Hepatocyte (in vitro differentiated cells): ENCODE measurements at regions not wholly inside any gene's neighbourhood (a gene's known extent, or its start where the extent isn't known, plus 50 kb on each side); places are given as distances from the start of the nearest gene placed in this dataset.
"Not testable (repeated sequence)": the region's sequence is repeated elsewhere in the genome, so short reads cannot be mapped to it uniquely, and the experiment has no call there.

Source experiments
- DNase-seq: peaks from one replicate; pipeline ENCODE4 v3.0.0-alpha.2; 2016; ENCODE audit warnings: low spot score
- H2AFZ ChIP-seq: fragments of 200-600 bp; sonication (generic); 2 replicates; pipeline ENCODE4 v1.6.0; 2016; ENCODE audit warnings: antibody characterized with exemption, mild to moderate bottlenecking
- H3K27ac ChIP-seq: fragments of 200-600 bp; sonication (generic); 2 replicates; pipeline ENCODE4 v1.5.1; 2016; ENCODE audit warnings: mild to moderate bottlenecking
- H3K27me3 ChIP-seq: fragments of 200-600 bp; sonication (generic); 2 replicates; pipeline ENCODE4 v1.6.1; 2016
- H3K36me3 ChIP-seq: fragments of 200-600 bp; sonication (generic); replicated peaks from 2 replicates; pipeline ENCODE4 v1.5.1; 2016; ENCODE audit warnings: low read depth; ENCODE audit not compliant: insufficient read depth
- H3K4me1 ChIP-seq: fragments of 200-600 bp; sonication (generic); 2 replicates; pipeline ENCODE4 v1.5.1; 2016; ENCODE audit warnings: mild to moderate bottlenecking, moderate library complexity; ENCODE audit not compliant: insufficient read depth
- H3K4me2 ChIP-seq: fragments of 200-600 bp; sonication (generic); 2 replicates; pipeline ENCODE4 v1.6.0; 2016
- H3K4me3 ChIP-seq: fragments of 200-600 bp; sonication (generic); 2 replicates; pipeline ENCODE4 v1.5.1; 2016; ENCODE audit warnings: mild to moderate bottlenecking
- H3K79me2 ChIP-seq: fragments of 200-600 bp; sonication (generic); 2 replicates; pipeline ENCODE4 v1.6.0; 2017; ENCODE audit warnings: mild to moderate bottlenecking
- H3K9me2 ChIP-seq: fragments of 200-600 bp; sonication (generic); replicated peaks from 2 replicates; pipeline ENCODE4 v1.6.0; 2017; ENCODE audit warnings: mild to moderate bottlenecking; ENCODE audit not compliant: insufficient read depth
- H3K9me3 ChIP-seq: fragments of 200-600 bp; sonication (generic); 2 replicates; pipeline ENCODE4 v1.5.1; 2016; ENCODE audit warnings: low read depth, mild to moderate bottlenecking
- H4K20me1 ChIP-seq: fragments of 200-600 bp; sonication (generic); 2 replicates; pipeline ENCODE4 v1.6.0; 2016; ENCODE audit warnings: mild to moderate bottlenecking; ENCODE audit not compliant: insufficient read depth, poor library complexity, severe bottlenecking
- CTCF ChIP-seq: fragments of 200-600 bp; sonication (generic); IDR thresholded peaks from 2 replicates; pipeline ENCODE4 v1.5.1; 2016; ENCODE audit warnings: antibody characterized with exemption, mild to moderate bottlenecking; ENCODE audit not compliant: poor library complexity
- EZH2 ChIP-seq: fragments of 200-600 bp; sonication (generic); IDR thresholded peaks from 2 replicates; pipeline ENCODE4 v1.6.1; 2016; ENCODE audit warnings: antibody characterized with exemption, mild to moderate bottlenecking, borderline replicate concordance
- EZH2phosphoT487 ChIP-seq: fragments of 200-600 bp; sonication (generic); IDR thresholded peaks from one replicate; pipeline ENCODE4 v1.6.1; 2018; ENCODE audit warnings: antibody characterized with exemption, mild to moderate bottlenecking, low read depth, moderate library complexity; ENCODE audit not compliant: unreplicated experiment, severe bottlenecking
- WGBS: methylation state at CpG from one replicate; pipeline ENCODE4 v1.1.6; 2016; ENCODE audit warnings: low lambda C conversion rate; ENCODE audit errors: missing lambda C conversion rate; 5-methylcytosine and 5-hydroxymethylcytosine counted together

GRCh38 chr6:16040628-16040974 lies 88.3 kb upstream of the MYLIP start:
- Histone ChIP-seq H3K79me2 (no peaks in the 10 kb centered on the region), H3K4me2 (no peak overlapping the region), H3K27me3 (no peaks in the 10 kb centered on the region), H2AFZ (no peak overlapping the region), H3K4me1 (no peaks in the 10 kb centered on the region), H4K20me1 (no peaks in the 10 kb centered on the region), H3K27ac (no peak overlapping the region), H3K9me2 (no peaks in the 10 kb centered on the region), H3K9me3 (no peaks in the 10 kb centered on the region), H3K4me3 (no peak overlapping the region), H3K36me3 (no peaks in the 10 kb centered on the region)
- 97% methylated on average over 8 of the region's 15 CpGs for WGBS
- TF ChIP-seq CTCF (no peak), EZH2 (no peak), EZH2phosphoT487 (no peak)
- no peak for DNase-seq

- H2AFZ ChIP-seq, H3K9me3 ChIP-seq, H3K27ac ChIP-seq, H4K20me1 ChIP-seq, H3K4me2 ChIP-seq, DNase-seq, H3K36me3 ChIP-seq, H3K9me2 ChIP-seq, H3K27me3 ChIP-seq, H3K4me3 ChIP-seq, H3K4me1 ChIP-seq, H3K79me2 ChIP-seq: not testable (repeated sequence)
- WGBS = 97% methylated on average over 13 of the region's 17 CpGs
These were observed 88.8 kb upstream of the MYLIP start for GRCh38 chr6:16039892-16040627.

GRCh38 chr6:16038938-16039337 lies 89.9 kb upstream of the MYLIP start:
- H3K4me1 ChIP-seq = no peaks in the 10 kb centered on the region

More at GRCh38 chr6:16038938-16039337, 89.9 kb upstream of the MYLIP start:
- H3K4me2 ChIP-seq = no peak overlapping the region
- no peaks in the 10 kb centered on the region for H3K9me3 ChIP-seq
- no peak for DNase-seq
- no peaks in the 10 kb centered on the region for H3K27me3 ChIP-seq
- H4K20me1 ChIP-seq = no peaks in the 10 kb centered on the region
- H3K9me2 ChIP-seq = no peaks in the 10 kb centered on the region
- WGBS = 79% methylated on average over 2 of the region's 2 CpGs
- no peak overlapping the region for H3K4me3 ChIP-seq
- TF ChIP-seq CTCF = no peak
- TF ChIP-seq EZH2phosphoT487 = no peak
- TF ChIP-seq EZH2 = no peak
- H2AFZ ChIP-seq = no peak overlapping the region
- no peaks in the 10 kb centered on the region for H3K36me3 ChIP-seq
- no peak overlapping the region for H3K27ac ChIP-seq
- no peaks in the 10 kb centered on the region for H3K79me2 ChIP-seq
